ENCODE measurements at regions not wholly inside any gene's neighbourhood (a gene's known extent, or its start where the extent isn't known, plus 50 kb on each side); places are given as distances from the start of the nearest gene placed in this dataset.
"Not testable (repeated sequence)": the region's sequence is repeated elsewhere in the genome, so short reads cannot be mapped to it uniquely, and the experiment has no call there.

GRCh38 chr14:43408472-43408871 is 1098.6 kb downstream of the FSCB start:
- no peak for DNase-seq (ENCODE audit: low spot score)

GRCh38 chr14:43407706-43408105 is 1099.4 kb downstream of the FSCB start:
- no peak for DNase-seq (ENCODE audit: low spot score)

GRCh38 chr14:43406931-43407330 is 1100.2 kb downstream of the FSCB start:
- no peak for DNase-seq (ENCODE audit: low spot score)

- DNase-seq (ENCODE audit: low spot score): no peak
These were observed 1107.8 kb downstream of the FSCB start for GRCh38 chr14:43399289-43399688.

GRCh38 chr14:43370565-43370896 is 1136.6 kb downstream of the FSCB start:
- not testable (repeated sequence) for DNase-seq (ENCODE audit: low spot score)

GRCh38 chr14:43369710-43370564 is 1137.1 kb downstream of the FSCB start:
- no peak for DNase-seq (ENCODE audit: low spot score)

GRCh38 chr14:43362586-43362985 is 1144.5 kb downstream of the FSCB start:
- DNase-seq (ENCODE audit: low spot score): no peak

- DNase-seq (ENCODE audit: low spot score): no peak
These were observed 1145.3 kb downstream of the FSCB start for GRCh38 chr14:43361751-43362150.

- DNase-seq (ENCODE audit: low spot score): no peak
These were observed 1146.8 kb downstream of the FSCB start for GRCh38 chr14:43360239-43360638.

- no peak for DNase-seq (ENCODE audit: low spot score)
These were observed 1147.8 kb downstream of the FSCB start for GRCh38 chr14:43359317-43359716.

GRCh38 chr14:43356979-43357545 is 1150.0 kb downstream of the FSCB start:
- DNase-seq (ENCODE audit: low spot score): no peak

GRCh38 chr14:43356382-43356781 is 1150.7 kb downstream of the FSCB start:
- no peak for DNase-seq (ENCODE audit: low spot score)

GRCh38 chr14:43341921-43342320 is 1165.2 kb downstream of the FSCB start:
- DNase-seq (ENCODE audit: low spot score): no peak

- no peak for DNase-seq (ENCODE audit: low spot score)
These were observed 1168.4 kb downstream of the FSCB start for GRCh38 chr14:43338713-43339112.

- no peak for DNase-seq (ENCODE audit: low spot score)
These were observed 1170.7 kb downstream of the FSCB start for GRCh38 chr14:43336351-43336750.

GRCh38 chr14:43326501-43327407 is 1180.3 kb downstream of the FSCB start:
- not testable (repeated sequence) for DNase-seq (ENCODE audit: low spot score)

GRCh38 chr14:43316427-43316826 is 1190.7 kb downstream of the FSCB start:
- DNase-seq (ENCODE audit: low spot score): no peak

- no peak for DNase-seq (ENCODE audit: low spot score)
These were observed 1193.4 kb downstream of the FSCB start for GRCh38 chr14:43313719-43314118.

- no peak for DNase-seq (ENCODE audit: low spot score)
These were observed 1198.5 kb downstream of the FSCB start for GRCh38 chr14:43308421-43309110.

- DNase-seq (ENCODE audit: low spot score): no peak
These were observed 1199.2 kb downstream of the FSCB start for GRCh38 chr14:43307836-43308235.

- DNase-seq (ENCODE audit: low spot score): no peak
These were observed 1201.0 kb downstream of the FSCB start for GRCh38 chr14:43306053-43306452.

GRCh38 chr14:43297794-43298193 is 1209.3 kb downstream of the FSCB start:
- DNase-seq (ENCODE audit: low spot score): no peak
